Skeletal muscle satellite cell (primary cell): ENCODE measurements at regions not wholly inside any gene's neighbourhood (a gene's known extent, or its start where the extent isn't known, plus 50 kb on each side); places are given as distances from the start of the nearest gene placed in this dataset.

Source experiments
- H3K27me3 ChIP-seq: 2 replicates; pipeline ENCODE4 v1.7.0; 2013; ENCODE audit warnings: low read length; ENCODE audit not compliant: control insufficient read depth, insufficient read depth
- H3K36me3 ChIP-seq: 2 replicates; pipeline ENCODE4 v1.7.0; 2013; ENCODE audit warnings: mild to moderate bottlenecking, control low read depth, low read length; ENCODE audit not compliant: insufficient read depth
- H3K4me1 ChIP-seq: 2 replicates; pipeline ENCODE4 v1.7.0; 2013; ENCODE audit warnings: low read length; ENCODE audit not compliant: control insufficient read depth, insufficient read depth
- H3K4me2 ChIP-seq: 2 replicates; pipeline ENCODE4 v1.7.0; 2013; ENCODE audit warnings: mild to moderate bottlenecking, low read length
- H3K4me3 ChIP-seq: 2 replicates; pipeline ENCODE4 v1.7.0; 2013; ENCODE audit warnings: low read length
- H3K9ac ChIP-seq: 2 replicates; pipeline ENCODE4 v1.7.0; 2013; ENCODE audit warnings: mild to moderate bottlenecking, low read depth, low read length, moderate library complexity
- H3K9me3 ChIP-seq: replicated peaks from 2 replicates; pipeline ENCODE4 v1.7.0; 2013; ENCODE audit warnings: mild to moderate bottlenecking, control low read depth, low read length

DNA sequence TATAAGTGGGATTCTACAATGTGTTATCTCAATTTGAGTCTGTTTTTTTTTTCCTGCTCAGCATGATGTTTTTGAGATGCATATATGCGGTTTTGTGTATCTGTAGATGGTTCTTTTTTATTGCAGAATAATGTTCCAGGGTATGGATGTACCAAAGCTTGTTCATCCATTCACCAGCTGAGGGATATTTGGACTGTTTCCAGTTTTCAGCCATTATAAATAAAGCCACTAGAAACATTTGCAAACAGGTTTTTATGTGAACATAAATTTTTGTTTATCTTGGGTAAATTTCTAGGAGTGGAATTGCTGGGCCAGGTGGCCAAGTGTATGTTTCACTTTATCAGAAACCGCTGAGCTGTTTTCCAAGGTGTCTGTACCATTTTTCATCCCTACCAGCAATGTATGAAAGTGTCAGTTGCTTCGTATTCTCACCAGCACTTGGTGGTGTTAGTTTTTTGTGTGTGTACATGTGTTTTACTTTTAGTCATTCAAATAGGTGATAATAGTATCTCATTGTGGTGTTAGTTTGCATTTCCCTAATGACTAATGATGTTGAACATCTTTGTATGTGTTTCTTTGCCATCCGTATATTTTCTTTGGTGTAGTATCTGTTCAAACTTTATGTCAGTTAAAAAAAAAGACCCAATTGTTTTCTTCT lies 124.2 kb downstream of the CEBPB start:
- H3K9ac ChIP-seq: no peak overlapping the region
- H3K4me1 ChIP-seq: peaks cover 17% of the 10 kb centered on the region
- no peaks in the 10 kb centered on the region for H3K27me3 ChIP-seq
- no peaks in the 10 kb centered on the region for H3K36me3 ChIP-seq
- H3K9me3 ChIP-seq: no peaks in the 10 kb centered on the region
- H3K4me2 ChIP-seq: no peak overlapping the region
- no peak overlapping the region for H3K4me3 ChIP-seq

DNA sequence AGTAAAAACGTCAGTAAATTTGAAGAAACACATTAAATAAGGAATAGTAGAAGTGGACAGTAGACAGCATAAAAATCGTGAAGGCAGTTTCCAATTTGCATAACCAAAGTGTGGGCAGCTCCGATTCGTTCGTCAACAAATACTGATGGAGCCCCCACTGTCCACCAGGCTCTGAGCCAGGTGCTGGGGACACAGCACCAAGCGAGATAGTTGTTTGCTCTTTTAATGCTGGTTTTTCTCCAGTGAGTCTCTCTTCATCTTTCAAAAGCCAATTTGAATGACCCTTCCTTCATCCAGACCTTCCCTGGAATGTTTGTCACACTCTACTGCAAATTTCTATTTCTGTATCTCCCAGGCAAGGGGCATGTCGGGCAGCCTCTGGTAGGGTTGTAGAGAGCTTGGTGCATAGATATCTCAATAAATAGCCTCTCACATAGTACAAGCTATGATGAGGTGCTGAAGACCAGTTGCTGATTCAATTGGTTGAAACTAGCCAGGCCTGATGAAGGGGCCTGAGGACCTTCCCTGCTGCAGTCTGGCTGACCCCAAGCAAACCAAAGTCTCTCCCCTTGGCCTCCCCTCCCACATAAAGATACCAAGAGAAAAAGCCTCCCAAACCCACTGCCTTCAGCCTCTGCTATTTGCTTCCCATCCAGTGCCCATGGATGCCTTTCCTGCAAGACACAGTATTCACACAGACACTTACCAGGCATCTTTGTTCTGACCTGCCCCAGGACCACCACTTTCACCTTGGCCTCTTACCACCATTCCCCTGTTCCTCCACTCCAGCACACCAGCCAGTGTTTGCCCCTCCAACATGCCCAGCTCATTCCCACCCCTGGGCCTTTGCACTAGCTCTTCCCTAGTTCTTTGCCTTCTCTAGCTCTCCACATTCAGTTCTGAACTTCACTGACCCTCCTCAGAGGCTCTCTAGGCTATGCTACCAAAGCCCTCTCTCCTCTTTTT lies 125.2 kb downstream of the CEBPB start:
- Histone ChIP-seq H3K4me2 (no peak overlapping the region), H3K27me3 (no peaks in the 10 kb centered on the region), H3K9ac (no peak overlapping the region), H3K9me3 (no peaks in the 10 kb centered on the region), H3K4me3 (no peak overlapping the region), H3K36me3 (no peaks in the 10 kb centered on the region), H3K4me1 (peaks cover 22% of the 10 kb centered on the region)

DNA sequence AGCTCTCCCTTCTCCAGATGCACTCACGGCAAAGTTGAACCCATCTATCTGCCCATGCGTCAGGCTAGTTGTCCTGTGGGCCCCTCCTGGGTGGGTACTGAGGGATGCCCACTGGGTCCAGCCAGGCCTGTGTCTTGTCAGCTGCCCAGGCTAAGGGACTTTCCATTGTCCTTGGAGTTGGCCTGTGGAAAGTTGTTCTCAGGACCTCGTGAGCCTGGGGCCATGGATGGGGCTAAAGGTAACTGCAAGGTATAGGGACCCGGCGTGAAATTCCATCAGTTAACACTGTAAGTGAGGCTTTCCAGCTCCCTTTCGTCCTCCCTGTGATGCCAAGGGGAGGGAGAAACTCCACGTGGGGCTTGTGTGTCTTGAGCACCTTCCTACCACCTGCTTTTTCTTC lies 126.5 kb downstream of the CEBPB start:
- Histone ChIP-seq H3K4me3 (no peak overlapping the region), H3K4me1 (peaks cover 31% of the 10 kb centered on the region), H3K27me3 (no peaks in the 10 kb centered on the region), H3K36me3 (no peaks in the 10 kb centered on the region), H3K9me3 (no peaks in the 10 kb centered on the region), H3K9ac (no peak overlapping the region), H3K4me2 (no peak overlapping the region)

DNA sequence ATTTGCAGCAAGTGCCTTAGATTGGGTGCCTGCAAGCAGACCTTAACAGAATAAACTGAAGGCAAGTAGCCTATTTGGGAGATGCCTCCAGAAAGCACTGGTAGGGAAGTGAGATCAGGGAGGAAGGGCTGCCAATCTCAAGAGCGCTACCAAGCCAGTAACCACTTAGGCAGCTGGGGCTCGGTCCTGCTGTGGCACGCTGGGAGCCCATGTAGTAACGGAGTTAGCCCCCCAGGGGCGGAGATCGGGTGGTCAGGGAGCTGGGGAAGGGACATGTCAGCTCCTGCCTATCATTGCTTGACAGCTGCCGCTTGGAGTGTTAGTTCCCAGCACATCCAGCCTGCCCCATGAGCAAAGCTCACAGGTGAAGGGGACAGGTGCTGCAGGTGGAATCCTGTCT lies 127.0 kb downstream of the CEBPB start:
- no peaks in the 10 kb centered on the region for H3K9me3 ChIP-seq
- H3K27me3 ChIP-seq: no peaks in the 10 kb centered on the region
- peaks cover 30% of the 10 kb centered on the region for H3K4me1 ChIP-seq
- H3K4me3 ChIP-seq: no peak overlapping the region
- no peaks in the 10 kb centered on the region for H3K36me3 ChIP-seq
- H3K9ac ChIP-seq: no peak overlapping the region
- no peak overlapping the region for H3K4me2 ChIP-seq

DNA sequence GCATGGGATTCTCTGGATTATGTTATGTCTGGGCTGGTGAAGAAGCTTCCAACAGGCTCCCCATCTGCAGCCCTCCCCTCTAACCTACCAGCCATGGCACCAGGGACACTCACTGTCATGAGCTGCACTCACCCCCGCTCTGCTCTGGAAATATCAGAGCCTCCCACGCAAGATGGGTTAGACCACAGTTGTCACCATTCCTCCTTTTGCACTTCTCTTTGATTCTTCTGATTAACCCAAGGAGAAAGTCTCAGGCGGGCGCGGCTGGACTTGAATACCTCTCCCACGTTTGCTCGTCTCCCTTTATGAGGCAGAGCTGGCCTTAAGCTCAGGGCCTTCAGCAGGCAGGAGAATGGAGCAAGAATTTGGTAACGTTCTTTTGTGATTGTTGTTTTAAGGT lies 128.1 kb downstream of the CEBPB start:
- no peak overlapping the region for H3K9ac ChIP-seq
- no peak overlapping the region for H3K4me2 ChIP-seq
- H3K4me3 ChIP-seq: no peak overlapping the region
- H3K9me3 ChIP-seq: no peaks in the 10 kb centered on the region
- H3K36me3 ChIP-seq: no peaks in the 10 kb centered on the region
- peaks cover 26% of the 10 kb centered on the region for H3K4me1 ChIP-seq
- no peaks in the 10 kb centered on the region for H3K27me3 ChIP-seq

DNA sequence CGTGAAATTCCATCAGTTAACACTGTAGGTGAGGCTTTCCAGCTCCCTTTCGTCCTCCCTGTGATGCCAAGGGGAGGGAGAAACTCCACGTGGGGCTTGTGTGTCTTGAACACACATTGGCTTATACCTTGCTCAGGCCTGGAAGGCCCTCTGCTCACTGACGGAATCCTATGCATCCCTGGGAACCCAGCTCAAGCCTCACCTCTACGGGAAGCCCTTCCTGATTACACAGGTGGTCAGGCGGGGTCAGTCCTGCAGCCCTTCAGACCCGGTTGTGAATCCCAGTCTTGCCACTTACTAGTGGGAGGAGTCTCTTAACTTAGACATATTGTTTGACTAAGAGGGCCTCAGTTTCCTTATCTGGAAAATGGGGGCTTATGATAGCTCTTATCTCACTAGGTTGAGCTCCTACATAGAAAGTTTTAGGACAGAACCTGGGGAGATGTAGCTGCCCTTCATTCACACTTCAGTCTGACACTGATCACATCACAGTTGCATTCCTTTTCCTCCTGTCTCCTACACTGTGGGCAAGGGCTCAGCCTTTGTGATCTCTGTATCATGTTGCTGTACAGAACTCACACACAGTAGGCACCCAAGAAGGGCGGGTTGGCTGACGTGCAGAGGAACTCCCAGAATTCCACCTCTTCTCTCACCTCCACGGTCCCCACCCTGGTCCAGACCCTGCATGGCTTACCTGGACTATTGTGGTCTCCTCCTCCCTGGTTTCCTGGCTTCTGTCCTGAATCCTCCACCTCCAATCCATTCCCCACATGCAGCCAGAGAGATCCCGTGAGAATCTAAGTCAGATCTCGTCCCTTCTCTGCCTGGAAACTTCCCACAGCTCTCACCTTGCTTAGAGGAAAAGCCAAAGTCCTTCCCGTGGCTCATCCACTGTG lies 129.6 kb downstream of the CEBPB start:
- no peak overlapping the region for H3K9ac ChIP-seq
- no peak overlapping the region for H3K4me3 ChIP-seq
- peaks cover 26% of the 10 kb centered on the region for H3K4me1 ChIP-seq
- H3K36me3 ChIP-seq: no peaks in the 10 kb centered on the region
- no peaks in the 10 kb centered on the region for H3K27me3 ChIP-seq
- H3K9me3 ChIP-seq: no peaks in the 10 kb centered on the region
- peak overlapping the region; percentile 54 for H3K4me2 ChIP-seq

DNA sequence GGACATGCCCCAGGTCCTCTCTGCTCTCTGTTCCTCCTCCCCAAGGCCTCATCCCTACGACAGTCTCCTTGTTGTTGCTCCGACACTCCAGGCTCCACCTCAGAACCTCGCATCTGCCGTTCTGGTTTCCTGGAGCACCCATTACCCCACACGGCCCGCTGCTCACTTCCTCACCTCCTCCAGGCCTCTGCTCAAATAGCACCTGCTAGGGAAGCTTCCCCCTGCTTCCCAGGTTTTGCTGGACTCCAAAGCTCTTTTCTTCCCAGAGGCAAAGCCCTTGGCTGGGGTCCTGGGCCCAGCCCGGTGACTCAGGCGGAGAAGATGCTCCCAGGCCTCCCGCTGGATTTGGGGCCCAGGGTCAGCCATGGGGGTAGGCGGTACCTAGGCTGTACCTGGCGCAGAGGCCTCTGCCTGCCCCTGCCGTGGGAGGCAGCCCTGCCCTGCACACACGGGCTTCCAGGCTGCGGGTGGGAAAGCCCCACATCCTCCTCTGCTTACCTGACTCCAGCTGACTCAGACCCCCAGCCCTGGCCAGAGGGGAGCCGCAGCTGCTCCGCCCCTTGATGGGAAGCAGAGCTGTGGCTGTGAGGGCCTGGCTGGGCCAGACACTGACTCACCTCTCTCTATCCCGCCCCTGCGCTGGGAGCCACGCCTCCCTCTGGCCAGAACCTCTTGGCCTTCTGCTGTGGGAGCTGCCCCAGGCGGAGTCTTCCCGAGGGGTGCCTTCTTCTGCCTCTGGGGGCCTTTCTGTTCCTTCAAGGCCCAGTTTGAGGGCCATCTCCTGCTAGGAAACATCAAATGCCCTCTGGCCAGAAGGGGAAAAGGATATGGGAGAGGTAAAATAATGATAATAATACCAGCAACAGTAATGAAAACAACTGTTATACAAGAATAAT lies 130.5 kb downstream of the CEBPB start:
- H3K9ac ChIP-seq: peak overlapping the region; percentile 75
- H3K36me3 ChIP-seq: no peaks in the 10 kb centered on the region
- peak overlapping the region; percentile 54 for H3K4me2 ChIP-seq
- peaks cover 26% of the 10 kb centered on the region for H3K4me1 ChIP-seq
- no peaks in the 10 kb centered on the region for H3K9me3 ChIP-seq
- no peaks in the 10 kb centered on the region for H3K27me3 ChIP-seq
- H3K4me3 ChIP-seq: peak overlapping the region; percentile 37

DNA sequence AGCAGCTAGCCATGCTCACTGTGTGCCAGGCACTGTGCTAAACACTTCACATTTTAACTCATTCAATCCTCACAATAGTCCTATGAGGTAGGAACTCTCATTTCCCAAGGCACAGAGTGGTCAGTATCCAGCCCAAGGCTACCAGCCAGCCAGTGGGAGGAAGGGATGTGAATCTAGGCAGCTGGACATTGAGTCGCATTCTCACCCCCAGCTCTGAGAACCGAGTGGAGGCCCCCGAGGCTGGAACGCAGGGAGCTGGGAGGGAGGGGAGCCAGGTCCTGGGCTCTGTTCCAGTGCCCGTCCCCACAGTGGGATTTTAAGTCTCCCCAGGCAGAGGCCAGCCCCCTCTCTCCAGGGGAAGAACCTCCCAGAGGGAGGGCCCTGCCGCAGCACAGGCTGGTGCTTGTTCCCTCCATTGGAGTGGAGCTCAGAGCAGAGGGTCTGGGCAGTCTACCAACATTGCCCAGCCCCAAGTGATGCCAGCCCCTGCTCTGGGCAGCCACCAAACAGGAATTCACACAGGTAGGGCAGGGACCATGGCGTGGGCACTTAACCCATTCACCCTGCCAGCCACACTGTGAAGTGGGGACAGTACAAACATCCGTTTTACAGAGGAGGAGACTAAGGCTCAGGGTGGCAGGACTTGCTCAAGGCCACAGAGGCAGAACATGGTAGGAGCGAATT lies 131.3 kb downstream of the CEBPB start:
- H3K4me3 ChIP-seq: no peak overlapping the region
- no peaks in the 10 kb centered on the region for H3K36me3 ChIP-seq
- H3K4me2 ChIP-seq: peak overlapping the region; percentile 54
- peak overlapping the region; percentile 75 for H3K9ac ChIP-seq
- no peaks in the 10 kb centered on the region for H3K27me3 ChIP-seq
- H3K9me3 ChIP-seq: no peaks in the 10 kb centered on the region
- H3K4me1 ChIP-seq: peaks cover 26% of the 10 kb centered on the region

DNA sequence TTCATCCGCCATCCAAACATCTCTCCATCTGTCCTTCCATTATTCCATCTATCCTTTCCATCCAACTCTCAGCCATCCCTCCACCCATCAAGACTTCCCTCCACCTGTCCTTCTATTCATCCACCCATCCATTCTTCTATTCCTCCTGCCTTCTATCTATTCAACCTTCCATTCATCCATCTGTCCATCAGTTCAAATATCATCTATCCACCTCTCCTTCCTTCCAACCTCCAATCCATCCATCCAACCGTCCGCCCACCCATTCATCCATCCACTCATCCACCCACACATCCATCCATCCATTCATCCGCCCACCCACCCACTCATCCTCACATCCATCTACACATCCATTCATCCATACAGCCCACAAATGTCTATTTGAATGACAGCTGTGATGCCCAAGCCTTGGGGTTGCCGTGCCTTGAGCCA lies 132.1 kb downstream of the CEBPB start:
- H3K9ac ChIP-seq: no peak overlapping the region
- no peak overlapping the region for H3K4me2 ChIP-seq
- H3K36me3 ChIP-seq: no peaks in the 10 kb centered on the region
- no peaks in the 10 kb centered on the region for H3K9me3 ChIP-seq
- H3K4me1 ChIP-seq: peaks cover 26% of the 10 kb centered on the region
- no peak overlapping the region for H3K4me3 ChIP-seq
- no peaks in the 10 kb centered on the region for H3K27me3 ChIP-seq

DNA sequence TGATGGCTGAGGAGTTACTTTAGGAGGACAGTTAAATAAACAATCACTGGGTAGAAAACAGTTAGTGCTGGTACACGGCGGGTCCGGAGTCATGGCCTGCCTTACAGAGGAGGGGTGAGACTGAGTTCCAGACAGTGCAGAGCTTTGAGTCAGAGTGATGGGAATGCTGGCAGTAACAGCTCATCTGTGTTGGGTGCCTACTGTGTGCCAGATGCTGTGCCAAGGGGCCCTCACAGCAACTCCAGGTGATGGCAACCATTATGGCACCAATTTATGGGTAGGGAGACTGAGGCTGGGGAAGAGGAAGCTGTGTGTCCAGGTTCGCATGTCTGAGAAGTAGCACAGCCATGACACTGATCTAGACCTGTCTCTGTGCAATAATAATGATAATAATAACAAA lies 132.6 kb downstream of the CEBPB start:
- Histone ChIP-seq H3K4me3 (no peak overlapping the region), H3K27me3 (no peaks in the 10 kb centered on the region), H3K9ac (no peak overlapping the region), H3K36me3 (no peaks in the 10 kb centered on the region), H3K4me2 (no peak overlapping the region), H3K4me1 (peaks cover 26% of the 10 kb centered on the region), H3K9me3 (no peaks in the 10 kb centered on the region)
